ENCODE measurements at regions not wholly inside any gene's neighbourhood (a gene's known extent, or its start where the extent isn't known, plus 50 kb on each side); places are given as distances from the start of the nearest gene placed in this dataset.

- intact Hi-C loops (cut with DNase I): no loop called here
- Histone ChIP-seq H3K4me1 (no peaks in the 10 kb centered on the region), H3K27me3 (no peaks in the 10 kb centered on the region), H3K27ac (no peak overlapping the region), H3K4me3 (no peak overlapping the region), H3K9me3 (no peaks in the 10 kb centered on the region), H3K36me3 (no peaks in the 10 kb centered on the region)
- DNase-seq (no peak), ATAC-seq (no peak)
- no peak for TF ChIP-seq CTCF (IDR thresholded peaks at IDR 0.05)
Measured at GRCh38 chr4:17285747-17286146, 226.1 kb downstream of the QDPR start.

- no peak for TF ChIP-seq CTCF (IDR thresholded peaks at IDR 0.05)
- H3K4me1 ChIP-seq: no peaks in the 10 kb centered on the region
- no peaks in the 10 kb centered on the region for H3K36me3 ChIP-seq
- DNase-seq (no peak), ATAC-seq (peak; percentile 23)
- no peak overlapping the region for H3K4me3 ChIP-seq
- no peaks in the 10 kb centered on the region for H3K9me3 ChIP-seq
- intact Hi-C loops (cut with DNase I): no loop called here
- no peak overlapping the region for H3K27ac ChIP-seq
- H3K27me3 ChIP-seq: no peaks in the 10 kb centered on the region
Measured at GRCh38 chr4:17284323-17285175, 227.3 kb downstream of the QDPR start.

- Histone ChIP-seq H3K4me3 (no peak overlapping the region), H3K27me3 (no peaks in the 10 kb centered on the region), H3K36me3 (no peaks in the 10 kb centered on the region), H3K4me1 (no peaks in the 10 kb centered on the region), H3K9me3 (no peaks in the 10 kb centered on the region), H3K27ac (no peak overlapping the region)
- DNase-seq (no peak), ATAC-seq (no peak)
- intact Hi-C loops (cut with DNase I): no loop called here
- no peak for TF ChIP-seq CTCF (IDR thresholded peaks at IDR 0.05)
Measured at GRCh38 chr4:17283832-17284231, 228.1 kb downstream of the QDPR start.

GRCh38 chr4:17283251-17283650, 228.6 kb downstream of the QDPR start:
- Histone ChIP-seq H3K4me1 (no peaks in the 10 kb centered on the region), H3K4me3 (no peak overlapping the region), H3K27me3 (no peaks in the 10 kb centered on the region), H3K9me3 (no peaks in the 10 kb centered on the region), H3K36me3 (no peaks in the 10 kb centered on the region), H3K27ac (no peak overlapping the region)
- intact Hi-C loops (cut with DNase I): no loop called here
- no peak for DNase-seq
- no peak for TF ChIP-seq CTCF (IDR thresholded peaks at IDR 0.05)
- no peak for ATAC-seq

- no peaks in the 10 kb centered on the region for H3K36me3 ChIP-seq
- H3K4me1 ChIP-seq: peaks cover 5% of the 10 kb centered on the region
- H3K27ac ChIP-seq: no peak overlapping the region
- no peaks in the 10 kb centered on the region for H3K27me3 ChIP-seq
- H3K9me3 ChIP-seq: no peaks in the 10 kb centered on the region
- no peak for ATAC-seq
- intact Hi-C loops (cut with DNase I): no loop called here
- H3K4me3 ChIP-seq: no peak overlapping the region
- no peak for DNase-seq
- no peak for TF ChIP-seq CTCF (IDR thresholded peaks at IDR 0.05)
Measured at GRCh38 chr4:17280261-17281018, 231.4 kb downstream of the QDPR start.

Data from upper lobe of right lung (tissue), 1 donor.